ENCODE measurements at regions not wholly inside any gene's neighbourhood (a gene's known extent, or its start where the extent isn't known, plus 50 kb on each side); places are given as distances from the start of the nearest gene placed in this dataset.

GRCh38 chr2:115999039-115999438 is 1556.6 kb downstream of the DPP10 start:
- TF ChIP-seq, protein P1, sequence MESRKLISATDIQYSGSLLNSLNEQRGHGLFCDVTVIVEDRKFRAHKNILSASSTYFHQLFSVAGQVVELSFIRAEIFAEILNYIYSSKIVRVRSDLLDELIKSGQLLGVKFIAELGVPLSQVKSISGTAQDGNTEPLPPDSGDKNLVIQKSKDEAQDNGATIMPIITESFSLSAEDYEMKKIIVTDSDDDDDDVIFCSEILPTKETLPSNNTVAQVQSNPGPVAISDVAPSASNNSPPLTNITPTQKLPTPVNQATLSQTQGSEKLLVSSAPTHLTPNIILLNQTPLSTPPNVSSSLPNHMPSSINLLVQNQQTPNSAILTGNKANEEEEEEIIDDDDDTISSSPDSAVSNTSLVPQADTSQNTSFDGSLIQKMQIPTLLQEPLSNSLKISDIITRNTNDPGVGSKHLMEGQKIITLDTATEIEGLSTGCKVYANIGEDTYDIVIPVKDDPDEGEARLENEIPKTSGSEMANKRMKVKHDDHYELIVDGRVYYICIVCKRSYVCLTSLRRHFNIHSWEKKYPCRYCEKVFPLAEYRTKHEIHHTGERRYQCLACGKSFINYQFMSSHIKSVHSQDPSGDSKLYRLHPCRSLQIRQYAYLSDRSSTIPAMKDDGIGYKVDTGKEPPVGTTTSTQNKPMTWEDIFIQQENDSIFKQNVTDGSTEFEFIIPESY (IDR thresholded peaks at IDR 0.05): no peak
- TF ChIP-seq FOXA1 (IDR thresholded peaks at IDR 0.05): no peak
- TF ChIP-seq RAD21 (IDR thresholded peaks at IDR 0.05): no peak
- no peak for TF ChIP-seq JUND (IDR thresholded peaks at IDR 0.05)
- no peak for TF ChIP-seq TAF1 (conservative IDR thresholded peaks at IDR 0.05)
- TF ChIP-seq, protein P2, sequence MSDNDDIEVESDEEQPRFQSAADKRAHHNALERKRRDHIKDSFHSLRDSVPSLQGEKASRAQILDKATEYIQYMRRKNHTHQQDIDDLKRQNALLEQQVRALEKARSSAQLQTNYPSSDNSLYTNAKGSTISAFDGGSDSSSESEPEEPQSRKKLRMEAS (IDR thresholded peaks at IDR 0.05): no peak
- TF ChIP-seq FOXA2 (IDR thresholded peaks at IDR 0.05): no peak
- TF ChIP-seq SP1 (IDR thresholded peaks at IDR 0.05): no peak
- no peak for TF ChIP-seq YY1 (IDR thresholded peaks at IDR 0.05)
- TF ChIP-seq HNF4G (IDR thresholded peaks at IDR 0.05): no peak
- TF ChIP-seq RXRA (IDR thresholded peaks at IDR 0.05): no peak
- TF ChIP-seq EGR1 (IDR thresholded peaks at IDR 0.05; ENCODE audit: low read depth in 2 of 2): no peak
- TF ChIP-seq CTCF (IDR thresholded peaks at IDR 0.05; ENCODE audit: low read depth, low read length, missing input control): no peak
- no peak for TF ChIP-seq NR2F2 (IDR thresholded peaks at IDR 0.05)
- no peak for TF ChIP-seq HNF4A (conservative IDR thresholded peaks at IDR 0.05)
- TF ChIP-seq GABPA (IDR thresholded peaks at IDR 0.05 in 1 of 2, conservative IDR thresholded peaks at IDR 0.05 in 1 of 2): no peak
- TF ChIP-seq, protein P3, sequence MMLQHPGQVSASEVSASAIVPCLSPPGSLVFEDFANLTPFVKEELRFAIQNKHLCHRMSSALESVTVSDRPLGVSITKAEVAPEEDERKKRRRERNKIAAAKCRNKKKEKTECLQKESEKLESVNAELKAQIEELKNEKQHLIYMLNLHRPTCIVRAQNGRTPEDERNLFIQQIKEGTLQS (IDR thresholded peaks at IDR 0.05): no peak
- no peak for TF ChIP-seq REST (IDR thresholded peaks at IDR 0.05)
- H3K36me3 ChIP-seq (ENCODE audit: control insufficient read depth in 4 of 4, insufficient read depth in 3 of 4, low read depth in 1 of 4, low read length in 3 of 4): no peaks in the 10 kb centered on the region
- no peak for DNase-seq (ENCODE audit: low spot score)
- no peak overlapping the region for H3K27ac ChIP-seq (ENCODE audit: low read depth in 1 of 2, low read length in 2 of 2)
- H3K9ac ChIP-seq (ENCODE audit: low read depth in 1 of 2, low read length in 2 of 2): no peak overlapping the region
- H3K9me3 ChIP-seq (ENCODE audit: control insufficient read depth in 4 of 4, low read length in 3 of 4): no peaks in the 10 kb centered on the region
- H3K4me3 ChIP-seq (ENCODE audit: low read depth in 1 of 3, low read length in 3 of 3): no peak overlapping the region
- no peaks in the 10 kb centered on the region for H3K4me1 ChIP-seq (ENCODE audit: control insufficient read depth in 4 of 4, insufficient read depth in 4 of 4, low read length in 3 of 4)
- no peaks in the 10 kb centered on the region for H3K27me3 ChIP-seq (ENCODE audit: control insufficient read depth in 4 of 4, insufficient read depth in 4 of 4, low read length in 3 of 4)
- WGBS: 81% methylated on average over 4 of the region's 4 CpGs
